NCI-H1694 (cell line): ENCODE measurements at regions not wholly inside any gene's neighbourhood (a gene's known extent, or its start where the extent isn't known, plus 50 kb on each side); places are given as distances from the start of the nearest gene placed in this dataset.
"Not testable (repeated sequence)": the region's sequence is repeated elsewhere in the genome, so short reads cannot be mapped to it uniquely, and the experiment has no call there.

Source experiments
- DNase-seq: peaks from one replicate; lab custom pipeline; 2025; lab: John Stamatoyannopoulos, UW

DNA sequence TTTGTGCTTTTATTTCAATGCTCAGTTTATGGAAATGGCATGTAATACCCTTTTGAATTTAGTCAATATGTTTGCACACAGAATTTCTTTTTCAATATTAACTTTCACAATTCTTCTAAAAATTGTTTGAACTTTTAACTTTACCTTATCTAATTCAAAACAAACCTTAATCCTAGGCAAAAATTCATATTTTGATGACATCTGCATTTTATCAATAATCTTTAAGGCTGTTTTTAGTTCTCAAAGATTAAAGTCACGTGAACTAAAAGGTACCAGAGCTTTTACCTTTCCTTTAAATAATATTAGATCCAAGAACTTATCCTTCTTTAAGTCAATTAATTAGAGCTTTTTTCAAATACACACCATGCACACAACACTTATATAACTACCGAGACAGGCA, 218.9 kb upstream of the NCAM2 start:
- no peak for DNase-seq

GRCh38 chr21:20783611-20784010, 214.6 kb upstream of the NCAM2 start:
- no peak for DNase-seq

DNA sequence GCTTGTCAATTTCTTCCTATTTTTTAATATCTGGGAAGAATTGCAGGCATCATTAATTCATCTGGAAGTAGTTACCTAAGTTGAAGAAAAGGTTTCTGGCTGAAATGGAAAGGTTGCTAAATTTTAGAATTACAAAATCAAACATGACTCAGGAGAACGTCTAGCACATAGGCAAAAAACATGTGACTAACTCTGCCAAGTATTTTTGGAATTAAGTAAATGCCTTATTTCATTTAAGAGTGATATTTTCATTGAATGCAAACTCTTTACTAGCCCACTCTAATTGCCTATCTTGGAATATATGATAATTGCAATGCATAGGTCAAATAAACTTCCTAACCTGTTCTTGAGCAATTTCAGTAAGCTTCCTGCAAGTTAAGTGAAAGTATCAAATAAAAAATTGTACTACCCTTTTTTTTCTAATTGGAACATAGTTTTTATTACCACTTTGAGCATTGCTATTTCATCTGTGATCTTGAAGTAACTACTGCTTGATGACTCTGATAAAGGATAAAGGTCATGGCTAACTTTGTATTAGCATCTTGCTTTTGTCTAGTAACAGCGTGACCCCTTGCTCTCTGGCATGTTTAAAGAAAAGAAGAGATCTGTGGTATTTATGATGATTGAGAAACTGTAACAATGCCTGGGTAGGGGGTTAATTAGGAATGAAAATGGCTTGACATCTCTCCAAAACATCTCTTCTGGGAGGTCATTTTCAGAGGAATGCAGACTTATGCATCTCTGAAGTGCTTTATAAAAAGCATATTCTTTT, 208.3 kb upstream of the NCAM2 start:
- no peak for DNase-seq

GRCh38 chr21:20800106-20800505, 198.1 kb upstream of the NCAM2 start:
- DNase-seq = no peak

- no peak for DNase-seq
These were observed 196.0 kb upstream of the NCAM2 start for GRCh38 chr21:20802201-20802600.

- DNase-seq = no peak
These were observed 195.5 kb upstream of the NCAM2 start for GRCh38 chr21:20802631-20803260.

DNA sequence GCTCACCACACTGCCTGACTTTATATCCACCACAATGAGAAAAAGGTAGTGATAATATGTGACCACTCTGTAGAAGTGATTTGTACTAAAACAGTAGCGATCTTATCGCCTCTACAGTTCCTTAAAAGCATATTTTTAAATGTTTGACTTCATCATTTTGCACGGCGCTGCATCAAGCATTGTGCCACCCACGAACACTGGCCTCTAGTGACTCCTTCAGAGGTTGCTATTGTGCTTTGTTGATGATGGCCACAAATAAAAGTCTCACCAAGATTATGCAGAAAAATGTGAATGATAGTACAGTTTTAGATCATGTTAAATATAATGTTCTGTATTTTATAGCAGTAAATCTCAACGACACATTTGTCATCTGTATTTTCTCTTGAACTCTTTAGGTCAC, 186.5 kb upstream of the NCAM2 start:
- DNase-seq = no peak

GRCh38 chr21:20814090-20814489, 184.1 kb upstream of the NCAM2 start:
- DNase-seq = no peak

DNA sequence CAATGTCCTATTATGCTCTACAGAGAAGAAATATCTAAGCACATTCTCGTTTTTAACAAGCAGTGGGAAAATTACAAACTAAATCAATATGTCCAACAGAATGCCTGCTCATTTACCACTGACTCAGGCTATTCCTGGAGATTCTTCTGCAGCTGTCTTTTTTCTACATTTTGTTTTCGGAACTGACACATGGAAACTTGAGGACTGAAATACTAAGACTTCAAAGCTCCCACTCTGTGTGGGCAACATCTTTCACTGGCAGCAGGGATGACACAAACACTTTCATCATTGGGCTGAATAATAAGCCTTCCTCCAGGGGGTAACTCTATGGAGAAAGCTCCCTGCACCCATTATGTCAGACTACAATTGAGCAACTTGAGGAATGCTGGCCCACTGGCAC, 175.5 kb upstream of the NCAM2 start:
- DNase-seq = no peak

DNA sequence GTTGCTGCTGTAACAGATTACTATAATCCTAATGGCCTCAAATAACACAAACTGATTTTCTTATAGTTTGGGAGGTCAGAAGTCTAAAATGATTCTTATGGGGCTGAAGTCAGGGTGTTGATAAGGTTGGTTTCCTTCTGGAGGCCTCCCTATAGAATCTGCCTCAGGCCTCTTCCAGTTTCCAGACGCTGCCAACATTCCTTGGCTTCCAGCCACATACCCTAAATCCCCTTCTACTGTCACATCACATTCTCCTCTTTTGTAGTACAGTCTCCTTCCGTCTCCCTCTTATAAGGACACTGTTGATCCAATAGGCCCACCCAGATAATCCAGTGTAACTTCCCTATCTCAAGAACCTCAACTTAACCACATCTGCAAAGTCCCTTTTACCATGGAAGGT, 145.3 kb upstream of the NCAM2 start:
- no peak for DNase-seq

- no peak for DNase-seq
These were observed 141.3 kb upstream of the NCAM2 start for GRCh38 chr21:20856926-20857325.

DNA sequence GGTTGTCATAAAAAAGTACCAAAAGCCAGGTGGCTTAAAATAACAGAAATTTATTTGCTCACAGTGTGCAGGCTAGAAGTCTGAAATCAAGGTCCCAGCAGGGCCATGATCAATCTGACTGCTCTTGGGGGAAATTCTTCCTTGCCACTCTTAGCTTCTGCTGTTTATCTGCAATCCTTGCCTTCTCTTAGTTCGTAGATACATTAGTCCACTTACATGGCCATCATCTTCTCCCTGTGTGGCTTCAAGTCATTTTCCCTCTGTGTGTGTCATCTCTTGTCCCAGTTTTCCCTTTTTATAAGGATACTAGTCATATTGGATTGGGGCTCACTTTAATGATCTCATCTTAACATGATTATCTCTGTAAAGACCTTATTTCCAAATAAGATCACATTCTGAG, 124.0 kb upstream of the NCAM2 start:
- no peak for DNase-seq

- no peak for DNase-seq
These were observed 122.5 kb upstream of the NCAM2 start for GRCh38 chr21:20875742-20876141.

- DNase-seq = no peak
These were observed 120.2 kb upstream of the NCAM2 start for GRCh38 chr21:20877976-20878375.

- DNase-seq = peak; percentile 65
These were observed 115.5 kb upstream of the NCAM2 start for GRCh38 chr21:20882462-20883407.

DNA sequence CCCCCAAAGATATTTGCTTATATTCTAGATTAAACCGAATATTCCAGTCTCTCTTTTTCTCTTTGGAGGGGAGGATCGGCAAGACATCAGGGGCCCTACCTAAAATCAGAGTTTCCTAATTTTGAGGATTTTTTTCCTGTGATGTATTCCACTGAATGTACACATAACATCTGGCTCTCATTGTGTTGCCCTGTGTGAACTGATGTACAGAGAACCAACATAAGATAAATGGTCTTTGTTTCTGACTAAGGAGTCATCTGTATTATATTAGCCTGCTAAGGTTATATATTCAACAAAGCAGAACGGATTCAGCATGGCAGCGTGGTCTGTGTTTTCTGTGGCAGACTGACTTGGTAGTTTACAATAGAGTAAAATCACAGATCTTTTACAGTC, 114.8 kb upstream of the NCAM2 start:
- DNase-seq = no peak

DNA sequence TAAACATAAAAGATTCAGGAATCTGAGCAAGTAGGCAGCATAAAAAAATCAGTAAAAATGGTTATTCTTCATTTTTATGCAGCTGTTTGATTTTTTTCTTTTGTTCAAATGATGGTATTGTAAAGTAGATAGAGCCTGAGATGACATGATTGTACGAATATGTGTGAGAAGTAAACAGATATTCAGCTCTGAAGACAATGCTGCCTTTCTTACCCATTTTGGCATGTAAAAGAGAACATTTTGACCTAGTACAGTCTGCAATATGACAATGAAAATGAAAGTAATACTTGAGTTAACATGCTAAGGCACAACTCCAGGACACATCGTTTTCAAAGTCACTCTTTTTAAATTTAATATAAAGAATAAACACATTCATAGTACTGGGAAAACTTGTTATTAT, 95.7 kb upstream of the NCAM2 start:
- DNase-seq = no peak

- no peak for DNase-seq
These were observed 95.2 kb upstream of the NCAM2 start for GRCh38 chr21:20902998-20903397.

- not testable (repeated sequence) for DNase-seq
These were observed 70.7 kb upstream of the NCAM2 start for GRCh38 chr21:20927555-20927954.

- DNase-seq = no peak
These were observed 55.7 kb upstream of the NCAM2 start for GRCh38 chr21:20942523-20942922.

DNA sequence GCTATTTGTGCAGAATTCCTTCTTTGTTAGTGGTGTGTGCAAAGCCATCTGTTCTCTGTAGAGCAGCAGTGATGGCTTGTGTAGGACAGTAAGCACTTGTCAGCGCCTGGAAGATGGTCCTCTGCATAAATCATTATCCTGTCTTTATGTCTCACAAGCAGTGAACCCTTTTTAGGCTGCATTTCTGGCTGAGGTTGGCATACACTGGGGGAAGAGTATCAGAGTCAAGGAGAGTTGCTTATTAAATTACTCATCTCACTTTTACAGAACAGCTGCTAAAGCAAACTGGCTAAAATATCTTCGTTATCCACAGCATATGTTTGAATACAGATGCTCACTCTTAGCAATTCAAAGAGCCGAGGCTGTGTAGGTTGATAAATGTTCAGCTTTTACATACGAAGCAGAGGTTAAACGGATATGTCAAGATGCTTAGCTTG, 54.6 kb upstream of the NCAM2 start:
- no peak for DNase-seq

- DNase-seq = no peak
These were observed 54.1 kb upstream of the NCAM2 start for GRCh38 chr21:20944139-20944538.

GRCh38 chr21:20946701-20947100, 51.5 kb upstream of the NCAM2 start:
- DNase-seq = no peak
